B cell (primary cell): ENCODE measurements at regions not wholly inside any gene's neighbourhood (a gene's known extent, or its start where the extent isn't known, plus 50 kb on each side); places are given as distances from the start of the nearest gene placed in this dataset.

Experiments
- ATAC-seq: fragments of 200-7000 bp; cut with Tn5 transposase; one replicate; pipeline ENCODE4 v1.10.0; 2021; ENCODE audit warnings: low read depth, mild to moderate bottlenecking, moderate number of reproducible peaks, moderate library complexity
- CTCF ChIA-PET: fragments of 350-600 bp; sonication (Branson Sonifier 250); formaldehyde crosslinking; loops from one replicate; lab custom pipeline; 2021; ENCODE audit warnings: antibody characterized with exemption, inconsistent platforms; lab: Charles Lee
- POLR2A ChIA-PET: fragments of 350-600 bp; sonication (Branson Sonifier 250); formaldehyde crosslinking; loops from one replicate; lab custom pipeline; 2021; ENCODE audit warnings: antibody characterized with exemption; lab: Charles Lee
- DNase-seq: peaks from one replicate; pipeline ENCODE4 v3.0.0; 2013
- H2AFZ ChIP-seq: 2 replicates; pipeline ENCODE4 v1.6.1; 2012; ENCODE audit warnings: mild to moderate bottlenecking, low read depth, low read length; ENCODE audit not compliant: insufficient read depth, poor library complexity, severe bottlenecking
- H3K27ac ChIP-seq, 2 donors: 1 replicate in 1 of 2; 2 replicates in 1 of 2; pipeline ENCODE4 v1.5.1; 2012 to 2013; ENCODE audit warnings: low read length in 2 of 2, mild to moderate bottlenecking in 2 of 2, moderate library complexity in 1 of 2
- H3K27me3 ChIP-seq, 4 experiments: fragments of 200-600 bp in 1 of 4; sonication (generic) in 1 of 4; replicated peaks in 1 of 4; 1 replicate in 2 of 4; 2 replicates in 2 of 4; pipeline versions ENCODE4 v1.6.1 to v1.7.0; 2013 to 2016; ENCODE audit warnings: low read length in 3 of 4, mild to moderate bottlenecking in 2 of 4, mixed read lengths in 1 of 4, moderate library complexity in 1 of 4; ENCODE audit not compliant: insufficient read depth in 4 of 4, control insufficient read depth in 3 of 4; ENCODE audit errors: control extremely low read depth in 1 of 4
- H3K36me3 ChIP-seq, 2 experiments: replicated peaks in 1 of 2; 1 replicate in 1 of 2; 2 replicates in 1 of 2; pipeline versions ENCODE4 v1.6.1 to v1.7.1; 2013; ENCODE audit warnings: low read length in 1 of 2; ENCODE audit not compliant: insufficient read depth in 2 of 2, control insufficient read depth in 1 of 2; ENCODE audit errors: control extremely low read depth in 1 of 2, extremely low read depth in 1 of 2
- H3K4me1 ChIP-seq, 2 donors: fragments of 200-600 bp in 1 of 2; sonication (generic) in 1 of 2; 1 replicate in 1 of 2; 2 replicates in 1 of 2; pipeline versions ENCODE4 v1.5.1 to v1.6.1; 2013 to 2017; ENCODE audit warnings: low read length in 2 of 2; ENCODE audit not compliant: control insufficient read depth in 2 of 2, insufficient read depth in 2 of 2
- H3K4me2 ChIP-seq: replicated peaks from 2 replicates; pipeline ENCODE3; 2012; ENCODE audit warnings: mild to moderate bottlenecking, low read depth, low read length; ENCODE audit not compliant: poor library complexity, severe bottlenecking
- H3K4me3 ChIP-seq, 5 experiments: fragments of 200-600 bp in 1 of 5; sonication (generic) in 1 of 5; 1 replicate in 3 of 5; 2 replicates in 2 of 5; pipeline versions ENCODE4 v1.5.1 to v1.7.0; 2011 to 2016; ENCODE audit warnings: low read length in 4 of 5, mild to moderate bottlenecking in 4 of 5, low read depth in 2 of 5, control low read depth in 1 of 5, moderate library complexity in 1 of 5; ENCODE audit not compliant: insufficient read depth in 1 of 5; ENCODE audit errors: control extremely low read depth in 1 of 5, extremely low read depth in 1 of 5
- H3K79me2 ChIP-seq: fragments of 200-600 bp; sonication (generic); one replicate; pipeline ENCODE4 v1.6.0; 2016; ENCODE audit warnings: low read length; ENCODE audit not compliant: control insufficient read depth, insufficient read depth
- H3K9ac ChIP-seq: fragments of 200-600 bp; sonication (generic); 2 replicates; pipeline ENCODE4 v1.6.1; 2017; ENCODE audit warnings: mild to moderate bottlenecking, low read length, moderate library complexity
- H3K9me3 ChIP-seq, 3 donors: one replicate each; pipeline versions ENCODE4 v1.6.1 to v1.7.1; 2013; ENCODE audit warnings: low read length in 2 of 3; ENCODE audit not compliant: control insufficient read depth in 2 of 3, insufficient read depth in 1 of 3; ENCODE audit errors: control extremely low read depth in 1 of 3
- H4K20me1 ChIP-seq: 2 replicates; pipeline ENCODE4 v1.6.0; 2012; ENCODE audit warnings: mild to moderate bottlenecking, low read length; ENCODE audit not compliant: insufficient read depth, control insufficient read depth, poor library complexity, severe bottlenecking
- H3K27ac Mint-ChIP-seq: one replicate; pipeline ENCODE4 v1.8.0; 2021; ENCODE audit warnings: mixed read lengths
- H3K27me3 Mint-ChIP-seq: one replicate; pipeline ENCODE4 v1.8.0; 2021; ENCODE audit warnings: mixed read lengths
- H3K4me1 Mint-ChIP-seq: one replicate; pipeline ENCODE4 v1.8.0; 2021; ENCODE audit warnings: mixed read lengths
- H3K4me3 Mint-ChIP-seq: one replicate; pipeline ENCODE4 v1.8.0; 2021; ENCODE audit warnings: mixed read lengths
- H3K9me3 Mint-ChIP-seq: one replicate; pipeline ENCODE4 v1.8.0; 2022; ENCODE audit warnings: mixed read lengths; ENCODE audit not compliant: insufficient read depth
- CTCF ChIP-seq: fragments of 200-600 bp; IDR thresholded peaks from one replicate; pipeline ENCODE4 v1.8.0; 2022; ENCODE audit warnings: antibody characterized with exemption, mild to moderate bottlenecking
- EZH2 ChIP-seq: IDR thresholded peaks from 2 replicates; pipeline ENCODE4 v1.6.1; 2012; ENCODE audit warnings: borderline replicate concordance, low read depth, mild to moderate bottlenecking, moderate library complexity, low read length; ENCODE audit not compliant: insufficient read depth, poor library complexity, severe bottlenecking
- WGBS: methylation state at CpG from one replicate; pipeline ENCODE4 v1.1.5; 2013; ENCODE audit warnings: missing lambda C conversion rate; ENCODE audit not compliant: insufficient coverage; 5-methylcytosine and 5-hydroxymethylcytosine counted together
- intact Hi-C: fragments of 100-400 bp; cut with micrococcal nuclease; formaldehyde crosslinking; loops from one replicate; pipeline ENCODE4 v1.10.0; 2022

DNA sequence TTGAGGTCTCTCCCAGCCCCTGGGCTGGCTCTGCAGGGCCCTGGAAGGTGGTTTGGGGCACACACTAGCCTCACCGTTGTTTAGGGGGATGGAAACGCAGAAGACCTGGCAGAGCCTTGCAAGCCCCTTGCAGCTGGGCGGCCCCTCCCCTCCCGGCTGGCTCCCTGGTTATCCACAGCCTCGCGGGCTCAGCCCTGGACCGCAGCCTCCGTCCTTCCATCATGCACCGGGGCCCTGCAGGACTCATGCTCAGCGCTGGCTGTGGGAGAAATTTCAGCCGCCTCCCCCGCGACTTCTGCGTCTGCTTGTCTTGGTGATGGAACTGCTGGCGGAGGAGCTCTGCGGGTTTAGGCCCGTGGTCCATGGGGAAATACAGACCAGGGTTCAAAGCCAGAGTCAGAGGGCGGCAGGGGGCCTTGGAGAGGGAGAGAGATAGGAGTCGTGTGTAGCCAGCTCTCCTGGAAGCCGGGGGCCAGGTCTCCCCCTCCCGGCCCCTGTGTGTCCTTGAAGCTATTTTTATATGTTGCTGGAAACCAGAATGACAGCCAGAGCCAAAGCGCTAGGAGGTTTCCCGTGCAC is 75.8 kb upstream of the IER5L start:
- H3K4me3 Mint-ChIP-seq, result no peak overlapping the region
- TF ChIP-seq CTCF, result no peak
- TF ChIP-seq EZH2, result no peak

GRCh38 chr9:129252937-129253802 is 75.1 kb upstream of the IER5L start:
- WGBS, result 88% methylated on average over 25 of the region's 28 CpGs
- no peaks in the 10 kb centered on the region for H3K79me2 ChIP-seq
- no peaks in the 10 kb centered on the region for H4K20me1 ChIP-seq
- POLR2A ChIA-PET, result no interaction called here
- H3K9me3 ChIP-seq, result peaks cover 0 to 6% (median 0%) of the 10 kb centered on the region in 3 donors
- Mint-ChIP-seq H3K4me3 (no peak overlapping the region), H3K27ac (no peak overlapping the region), H3K9me3 (no peaks in the 10 kb centered on the region), H3K27me3 (peaks cover 74% of the 10 kb centered on the region), H3K4me1 (peaks cover 4% of the 10 kb centered on the region)
- CTCF ChIA-PET, result no interaction called here
- H3K27ac ChIP-seq, result no peak overlapping the region
- no peaks in the 10 kb centered on the region for H3K36me3 ChIP-seq
- H3K27me3 ChIP-seq, result peaks cover 0 to 32% (median 9%) of the 10 kb centered on the region in 4 experiments
- no peak overlapping the region for H3K9ac ChIP-seq
- DNase-seq, result no peak
- H2AFZ ChIP-seq, result no peak overlapping the region
- peaks cover 4% of the 10 kb centered on the region in 2 donors for H3K4me1 ChIP-seq
- H3K4me2 ChIP-seq, result no peak overlapping the region
- no peak overlapping the region for H3K4me3 ChIP-seq
- intact Hi-C loops, result no loop called here
- no peak for ATAC-seq
- TF ChIP-seq EZH2 (no peak), CTCF (no peak)

More for the DNA sequence above, 75.8 kb upstream of the IER5L start:
- H3K4me2 ChIP-seq, result no peak overlapping the region
- H4K20me1 ChIP-seq, result no peaks in the 10 kb centered on the region
- DNase-seq (no peak), ATAC-seq (no peak)
- no peak overlapping the region for H3K9ac ChIP-seq
- Mint-ChIP-seq H3K27me3 (peaks cover 70% of the 10 kb centered on the region), H3K9me3 (no peaks in the 10 kb centered on the region), H3K4me1 (peaks cover 7% of the 10 kb centered on the region), H3K27ac (no peak overlapping the region)
- no peaks in the 10 kb centered on the region for H3K79me2 ChIP-seq
- no peaks in the 10 kb centered on the region for H3K36me3 ChIP-seq
- H3K4me1 ChIP-seq, result peaks cover 11 to 12% of the 10 kb centered on the region in 2 donors
- H3K9me3 ChIP-seq, result peaks cover 0 to 12% (median 0%) of the 10 kb centered on the region in 3 donors
- intact Hi-C loops, result no loop called here
- H3K27ac ChIP-seq, result no peak overlapping the region
- no peak overlapping the region for H3K4me3 ChIP-seq
- peaks cover 0 to 37% (median 12%) of the 10 kb centered on the region in 4 experiments for H3K27me3 ChIP-seq
- ChIA-PET POLR2A (no interaction called here), CTCF (no interaction called here)
- 78% methylated on average over 21 of the region's 23 CpGs for WGBS
- H2AFZ ChIP-seq, result no peak overlapping the region
